Vagina (tissue), 2 donors: ENCODE measurements at regions not wholly inside any gene's neighbourhood (a gene's known extent, or its start where the extent isn't known, plus 50 kb on each side); places are given as distances from the start of the nearest gene placed in this dataset.

ENCODE experiments used
- POLR2A ChIP-seq, 2 donors: fragments of 450-650 bp; IDR thresholded peaks; one replicate each; pipeline ENCODE4 v1.6.1; 2017; ENCODE audit warnings: antibody characterized with exemption in 2 of 2, mild to moderate bottlenecking in 2 of 2, moderate library complexity in 2 of 2
- TF ChIP-seq, protein P1 (sequence below), 3 experiments: fragments of 450-650 bp in 2 of 3; fragments of 200-600 bp in 1 of 3; sonication (generic) in 1 of 3; IDR thresholded peaks; one replicate each; pipeline ENCODE4 v1.5.1; 2017 to 2019; ENCODE audit warnings: antibody characterized with exemption in 3 of 3, mild to moderate bottlenecking in 2 of 3, moderate library complexity in 2 of 3

DNA sequence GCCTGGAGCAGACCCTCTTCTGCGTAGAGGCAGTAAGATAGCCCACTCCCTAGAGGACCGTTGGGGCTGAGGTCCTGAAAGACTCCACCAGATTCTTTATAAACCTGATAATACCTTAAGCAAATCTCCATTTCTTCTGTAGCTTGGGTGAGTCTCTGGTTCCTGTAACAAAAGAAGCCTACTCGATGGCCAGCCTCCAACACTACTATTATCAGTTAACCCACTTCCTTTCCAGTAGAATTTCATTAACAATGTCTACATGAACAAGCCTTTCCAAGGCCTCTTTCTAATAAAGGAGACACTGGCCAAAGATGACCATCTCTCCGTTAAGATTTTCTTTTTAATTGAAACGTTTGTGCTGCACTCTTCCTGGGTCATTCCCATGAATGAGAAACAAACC is 201.7 kb upstream of the KCTD7 start:
- TF ChIP-seq, protein P1, sequence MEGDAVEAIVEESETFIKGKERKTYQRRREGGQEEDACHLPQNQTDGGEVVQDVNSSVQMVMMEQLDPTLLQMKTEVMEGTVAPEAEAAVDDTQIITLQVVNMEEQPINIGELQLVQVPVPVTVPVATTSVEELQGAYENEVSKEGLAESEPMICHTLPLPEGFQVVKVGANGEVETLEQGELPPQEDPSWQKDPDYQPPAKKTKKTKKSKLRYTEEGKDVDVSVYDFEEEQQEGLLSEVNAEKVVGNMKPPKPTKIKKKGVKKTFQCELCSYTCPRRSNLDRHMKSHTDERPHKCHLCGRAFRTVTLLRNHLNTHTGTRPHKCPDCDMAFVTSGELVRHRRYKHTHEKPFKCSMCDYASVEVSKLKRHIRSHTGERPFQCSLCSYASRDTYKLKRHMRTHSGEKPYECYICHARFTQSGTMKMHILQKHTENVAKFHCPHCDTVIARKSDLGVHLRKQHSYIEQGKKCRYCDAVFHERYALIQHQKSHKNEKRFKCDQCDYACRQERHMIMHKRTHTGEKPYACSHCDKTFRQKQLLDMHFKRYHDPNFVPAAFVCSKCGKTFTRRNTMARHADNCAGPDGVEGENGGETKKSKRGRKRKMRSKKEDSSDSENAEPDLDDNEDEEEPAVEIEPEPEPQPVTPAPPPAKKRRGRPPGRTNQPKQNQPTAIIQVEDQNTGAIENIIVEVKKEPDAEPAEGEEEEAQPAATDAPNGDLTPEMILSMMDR (IDR thresholded peaks at IDR 0.05), result no peak
- no peak for TF ChIP-seq POLR2A (IDR thresholded peaks at IDR 0.05)
